ENCODE measurements at regions not wholly inside any gene's neighbourhood (a gene's known extent, or its start where the extent isn't known, plus 50 kb on each side); places are given as distances from the start of the nearest gene placed in this dataset.

DNA sequence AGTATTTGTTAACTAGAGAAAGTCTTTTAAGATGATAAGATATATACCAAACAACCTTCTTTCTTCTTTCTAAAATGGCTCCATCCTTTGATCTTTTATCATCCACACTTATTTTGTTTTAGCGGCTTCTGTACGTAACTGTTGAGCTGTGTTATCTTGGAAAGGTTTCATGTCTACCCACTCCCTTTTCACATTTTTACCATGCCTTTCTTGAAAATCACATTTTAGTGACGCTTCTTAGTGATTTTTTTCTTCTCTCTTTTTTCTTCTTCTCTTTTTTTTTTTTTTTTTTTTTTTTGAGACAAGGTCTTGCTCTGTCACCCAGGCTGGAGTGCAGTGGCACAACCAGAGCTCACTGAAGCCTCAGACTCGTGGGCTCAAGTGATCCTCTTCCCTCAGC, 135.1 kb downstream of the CHIC2 start:
- Mint-ChIP-seq H3K4me3 (no peak overlapping the region), H3K27me3 (peaks cover 13% of the 10 kb centered on the region), H3K9me3 (peaks cover 0 to 2% (median 0%) of the 10 kb centered on the region in 3 donors), H3K4me1 (no peaks in the 10 kb centered on the region), H3K27ac (no peak overlapping the region), H3K36me3 (no peaks in the 10 kb centered on the region)

DNA sequence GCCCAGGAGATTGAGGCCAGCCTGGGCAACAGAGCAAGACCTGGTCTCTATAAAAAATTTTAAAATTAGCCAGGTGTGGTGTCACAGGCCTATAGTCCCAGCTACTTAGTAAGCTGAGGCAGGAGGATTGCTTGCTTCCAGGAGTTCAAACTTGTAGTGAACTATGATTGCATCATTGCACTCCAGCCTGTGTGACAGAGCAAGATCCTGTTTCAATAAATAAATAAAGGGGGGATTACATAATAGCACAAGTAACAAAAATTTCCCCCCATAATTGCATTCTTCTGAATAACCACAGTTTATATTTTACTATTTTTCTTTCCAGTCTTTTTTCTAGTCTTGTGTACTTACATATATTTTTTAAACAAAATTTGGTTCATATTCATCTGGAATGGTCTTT, 135.6 kb downstream of the CHIC2 start:
- Mint-ChIP-seq H3K4me3 (no peak overlapping the region), H3K4me1 (no peaks in the 10 kb centered on the region), H3K9me3 (no peaks in the 10 kb centered on the region), H3K36me3 (no peaks in the 10 kb centered on the region), H3K27ac (no peak overlapping the region), H3K27me3 (peaks cover 13% of the 10 kb centered on the region)

DNA sequence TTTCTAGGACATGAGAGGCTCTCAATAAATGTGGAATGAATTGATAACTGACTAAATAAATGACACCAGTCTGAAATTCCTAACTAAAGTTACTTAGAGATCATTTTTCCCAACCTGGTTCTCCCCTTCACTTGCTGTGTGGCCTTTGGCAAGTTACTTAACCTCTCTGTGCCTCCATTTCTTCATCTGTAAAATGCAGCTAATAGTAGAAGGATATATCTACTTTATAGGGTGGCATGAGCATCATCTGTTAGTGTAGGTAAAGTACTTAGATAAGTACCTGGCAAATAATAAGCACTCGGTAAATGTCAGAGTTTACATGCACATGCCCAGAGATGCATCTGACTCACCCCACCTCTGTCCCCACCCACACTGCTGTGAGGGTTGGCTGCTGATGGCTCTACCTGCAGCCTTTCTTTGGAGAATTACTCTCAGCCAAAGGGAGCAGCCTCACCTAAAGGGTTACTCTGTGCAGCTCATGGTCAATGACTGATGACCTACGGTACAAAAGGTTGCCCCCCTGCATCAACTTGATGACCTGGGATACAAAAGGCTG, 139.3 kb downstream of the CHIC2 start:
- no peaks in the 10 kb centered on the region for H3K9me3 Mint-ChIP-seq
- peaks cover 9% of the 10 kb centered on the region for H3K27me3 Mint-ChIP-seq
- no peaks in the 10 kb centered on the region for H3K4me1 Mint-ChIP-seq
- no peaks in the 10 kb centered on the region for H3K36me3 Mint-ChIP-seq
- peak overlapping the region in 1 of 4 donors; percentile 36 for H3K4me3 Mint-ChIP-seq
- H3K27ac Mint-ChIP-seq: no peak overlapping the region

DNA sequence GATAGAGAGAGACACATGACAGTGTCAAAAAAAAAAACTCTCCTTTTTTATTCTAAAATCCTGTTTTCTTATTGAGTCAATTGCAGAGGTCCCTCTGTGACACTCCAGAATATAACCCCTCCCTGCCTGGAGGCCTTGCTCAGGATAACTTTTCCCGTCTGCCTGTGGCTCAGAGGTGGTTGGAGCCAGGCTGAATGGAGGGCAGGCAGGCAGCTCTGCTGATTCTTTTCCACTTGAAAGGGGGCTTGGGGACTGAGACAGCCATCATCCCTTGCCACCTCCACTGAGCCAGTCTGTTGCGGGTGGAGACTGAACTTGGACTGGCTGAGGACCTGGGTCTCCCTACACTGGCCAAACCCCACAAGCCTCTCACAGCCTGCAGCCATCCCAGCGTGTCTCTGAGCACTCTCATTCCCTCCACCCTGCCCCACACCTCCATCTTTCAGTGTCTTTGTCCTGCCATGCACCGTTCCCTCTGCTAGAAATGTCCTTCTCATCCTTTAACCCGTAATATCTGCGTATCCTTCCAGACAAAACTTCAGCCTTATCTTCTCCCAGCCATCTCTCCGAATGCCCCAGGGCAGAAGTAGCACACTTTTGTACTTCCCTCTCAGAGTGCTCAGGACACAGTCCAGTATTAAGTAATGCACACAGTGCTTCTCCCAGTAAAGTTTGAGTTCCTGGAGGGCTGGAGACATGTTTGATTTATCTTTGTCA, 139.9 kb downstream of the CHIC2 start:
- Mint-ChIP-seq H3K4me1 (no peaks in the 10 kb centered on the region), H3K9me3 (no peaks in the 10 kb centered on the region), H3K27ac (no peak overlapping the region), H3K27me3 (peaks cover 9% of the 10 kb centered on the region), H3K4me3 (peak overlapping the region in 1 of 4 donors; percentile 36), H3K36me3 (no peaks in the 10 kb centered on the region)

DNA sequence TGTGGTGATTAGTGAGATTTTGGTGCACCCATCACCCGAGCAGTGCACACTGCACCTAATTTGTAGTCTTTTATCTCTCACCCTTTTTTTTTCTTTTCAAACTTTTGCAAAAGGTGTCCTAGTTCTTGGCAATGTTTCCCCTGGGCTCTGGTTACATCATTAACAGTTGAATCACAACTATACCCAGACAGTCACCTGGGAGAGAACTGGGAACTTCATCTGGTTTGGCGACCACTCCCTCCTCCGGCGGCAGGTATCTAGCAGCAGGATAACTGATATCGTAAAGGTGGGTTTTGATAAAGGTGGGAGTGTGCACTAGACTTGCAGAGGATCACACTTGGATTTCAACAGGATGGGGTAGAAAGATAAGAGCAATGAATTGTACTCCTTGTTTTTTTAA, 140.5 kb downstream of the CHIC2 start:
- Mint-ChIP-seq H3K4me3 (no peak overlapping the region), H3K4me1 (no peaks in the 10 kb centered on the region)

DNA sequence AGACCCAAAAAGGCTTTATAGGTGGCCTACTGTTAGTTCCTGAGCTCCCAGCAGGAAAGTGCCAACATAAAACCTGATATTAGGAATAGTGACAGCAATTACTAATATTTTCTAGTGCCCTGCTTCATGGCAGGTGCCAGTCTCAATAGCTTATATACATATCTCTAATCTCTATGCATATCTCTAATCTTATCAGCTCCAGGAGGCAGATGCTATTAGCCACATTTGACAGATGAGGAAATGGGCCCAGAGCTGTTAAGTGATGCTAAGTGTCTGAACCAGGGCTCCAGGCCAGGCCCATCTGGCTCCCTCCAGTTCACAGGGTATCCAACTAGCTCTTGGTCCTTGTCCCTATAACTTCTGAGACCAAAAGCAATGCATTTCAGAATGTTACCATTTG, 142.5 kb downstream of the CHIC2 start:
- Mint-ChIP-seq H3K4me1 (no peaks in the 10 kb centered on the region), H3K9me3 (no peaks in the 10 kb centered on the region), H3K27ac (no peak overlapping the region), H3K4me3 (no peak overlapping the region), H3K27me3 (peaks cover 9% of the 10 kb centered on the region), H3K36me3 (no peaks in the 10 kb centered on the region)

More for the DNA sequence above, 140.5 kb downstream of the CHIC2 start:
- Mint-ChIP-seq H3K36me3 (no peaks in the 10 kb centered on the region), H3K27ac (no peak overlapping the region), H3K27me3 (peaks cover 9% of the 10 kb centered on the region), H3K9me3 (no peaks in the 10 kb centered on the region)

DNA sequence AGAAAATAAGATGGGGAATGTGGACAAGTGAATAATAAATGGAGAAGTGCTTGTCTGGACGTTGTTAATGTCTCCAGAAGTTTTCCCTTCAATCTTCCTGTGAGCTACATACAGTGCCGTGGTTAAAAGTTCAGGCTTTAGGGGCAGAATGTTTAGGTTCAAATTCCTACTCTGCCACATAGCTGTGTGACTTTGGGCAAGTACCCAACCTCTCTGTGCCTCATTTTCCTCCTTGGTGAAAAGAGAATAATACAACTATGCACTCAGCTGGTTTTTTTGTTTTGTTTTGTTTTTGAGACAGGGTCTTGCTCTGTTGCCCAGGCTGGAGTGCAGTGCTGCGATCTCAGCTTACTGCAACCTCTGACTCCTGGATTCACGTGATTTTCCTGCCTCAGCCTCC, 143.5 kb downstream of the CHIC2 start:
- peaks cover 3% of the 10 kb centered on the region for H3K27me3 Mint-ChIP-seq
- H3K4me1 Mint-ChIP-seq: no peaks in the 10 kb centered on the region
- no peak overlapping the region for H3K4me3 Mint-ChIP-seq
- H3K36me3 Mint-ChIP-seq: no peaks in the 10 kb centered on the region
- H3K27ac Mint-ChIP-seq: no peak overlapping the region
- H3K9me3 Mint-ChIP-seq: no peaks in the 10 kb centered on the region

DNA sequence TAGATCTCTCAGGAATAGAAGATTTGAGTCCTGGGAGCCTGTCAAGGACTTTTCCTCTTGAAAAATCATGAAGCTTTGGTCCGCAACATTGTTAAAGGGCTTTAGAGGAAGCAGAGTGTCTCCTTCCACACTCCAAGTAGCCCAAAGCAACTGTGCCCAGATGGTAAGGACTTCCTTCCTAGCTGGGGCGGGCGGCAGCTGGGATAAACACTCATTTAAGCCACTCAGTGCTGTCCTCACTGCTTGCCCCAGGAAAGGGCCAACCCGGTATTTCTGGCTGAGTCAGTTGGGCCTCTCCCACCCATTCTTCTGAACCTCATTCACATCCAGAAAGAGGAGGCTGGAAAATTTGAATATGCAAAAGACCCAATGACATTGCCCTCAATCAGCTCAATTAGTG, 144.3 kb downstream of the CHIC2 start:
- Mint-ChIP-seq H3K4me3 (no peak overlapping the region), H3K36me3 (no peaks in the 10 kb centered on the region), H3K27me3 (peaks cover 3% of the 10 kb centered on the region), H3K27ac (no peak overlapping the region), H3K9me3 (no peaks in the 10 kb centered on the region), H3K4me1 (no peaks in the 10 kb centered on the region)

DNA sequence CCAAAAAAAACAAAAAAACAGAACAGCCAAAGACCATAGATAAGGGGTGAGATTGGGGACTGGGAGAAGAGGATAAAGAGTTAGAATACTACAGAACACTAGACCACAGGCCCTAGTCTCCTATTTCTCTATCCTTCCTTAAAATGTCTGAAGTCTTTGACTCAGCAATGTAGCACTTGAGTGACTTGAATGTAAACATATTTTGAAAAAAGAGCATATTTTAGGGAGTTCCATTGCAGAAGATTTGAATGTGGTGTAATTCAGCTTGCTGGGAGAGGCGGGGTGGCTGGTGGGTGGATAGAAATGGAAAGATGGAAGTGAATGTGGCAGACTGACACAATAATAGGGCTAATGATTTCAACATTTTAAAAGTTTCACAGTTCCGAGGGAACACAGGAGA, 144.9 kb downstream of the CHIC2 start:
- H3K4me3 Mint-ChIP-seq: no peak overlapping the region
- no peak overlapping the region for H3K27ac Mint-ChIP-seq
- no peaks in the 10 kb centered on the region for H3K9me3 Mint-ChIP-seq
- no peaks in the 10 kb centered on the region for H3K4me1 Mint-ChIP-seq
- peaks cover 3% of the 10 kb centered on the region for H3K27me3 Mint-ChIP-seq
- H3K36me3 Mint-ChIP-seq: no peaks in the 10 kb centered on the region

DNA sequence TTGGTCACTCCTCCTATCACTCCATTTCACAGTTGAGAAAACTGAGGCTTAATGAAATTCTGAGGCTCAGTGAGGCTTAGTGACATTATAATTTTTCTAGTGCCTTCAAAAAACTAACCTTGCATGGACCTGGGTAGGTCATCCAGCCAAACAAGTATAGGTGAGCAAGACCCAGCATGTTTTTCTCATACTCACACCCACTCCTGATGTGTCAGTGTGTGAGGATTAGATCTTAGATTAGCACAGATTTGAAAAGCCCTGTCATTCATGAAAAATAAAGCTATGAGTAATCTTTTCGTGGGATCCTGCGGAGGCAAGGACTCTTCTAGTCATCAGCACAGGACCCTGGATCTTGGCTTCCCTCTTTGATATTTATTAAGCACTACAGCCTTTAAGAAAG, 146.7 kb downstream of the CHIC2 start:
- Mint-ChIP-seq H3K27ac (no peak overlapping the region), H3K9me3 (no peaks in the 10 kb centered on the region), H3K4me1 (no peaks in the 10 kb centered on the region), H3K4me3 (no peak overlapping the region), H3K36me3 (no peaks in the 10 kb centered on the region), H3K27me3 (peaks cover 3% of the 10 kb centered on the region)

DNA sequence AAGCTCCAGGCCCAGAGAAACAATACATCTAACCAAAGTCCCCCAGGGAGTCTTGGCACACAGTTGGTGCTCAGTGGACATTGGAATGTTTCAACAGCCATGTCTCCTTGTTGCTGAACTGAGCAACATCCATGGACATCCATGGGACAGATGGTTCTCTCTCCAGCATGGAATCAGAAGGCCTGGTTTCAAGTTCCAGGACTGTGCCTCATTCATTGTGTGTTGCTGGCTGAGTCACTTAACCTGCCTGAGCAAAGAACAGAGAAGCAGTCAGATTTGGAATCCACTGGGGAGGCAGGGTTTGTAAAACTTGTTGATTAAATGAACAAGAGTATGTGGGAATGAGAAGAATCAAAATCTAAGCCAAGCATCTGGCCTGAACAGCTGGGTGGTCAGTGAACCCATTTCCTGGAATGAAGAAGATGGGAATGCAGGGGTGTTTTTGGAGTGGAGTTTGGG, 147.9 kb downstream of the CHIC2 start:
- Mint-ChIP-seq H3K4me1 (no peaks in the 10 kb centered on the region), H3K4me3 (no peak overlapping the region), H3K27ac (no peak overlapping the region), H3K9me3 (no peaks in the 10 kb centered on the region), H3K27me3 (peaks cover 3% of the 10 kb centered on the region), H3K36me3 (no peaks in the 10 kb centered on the region)

DNA sequence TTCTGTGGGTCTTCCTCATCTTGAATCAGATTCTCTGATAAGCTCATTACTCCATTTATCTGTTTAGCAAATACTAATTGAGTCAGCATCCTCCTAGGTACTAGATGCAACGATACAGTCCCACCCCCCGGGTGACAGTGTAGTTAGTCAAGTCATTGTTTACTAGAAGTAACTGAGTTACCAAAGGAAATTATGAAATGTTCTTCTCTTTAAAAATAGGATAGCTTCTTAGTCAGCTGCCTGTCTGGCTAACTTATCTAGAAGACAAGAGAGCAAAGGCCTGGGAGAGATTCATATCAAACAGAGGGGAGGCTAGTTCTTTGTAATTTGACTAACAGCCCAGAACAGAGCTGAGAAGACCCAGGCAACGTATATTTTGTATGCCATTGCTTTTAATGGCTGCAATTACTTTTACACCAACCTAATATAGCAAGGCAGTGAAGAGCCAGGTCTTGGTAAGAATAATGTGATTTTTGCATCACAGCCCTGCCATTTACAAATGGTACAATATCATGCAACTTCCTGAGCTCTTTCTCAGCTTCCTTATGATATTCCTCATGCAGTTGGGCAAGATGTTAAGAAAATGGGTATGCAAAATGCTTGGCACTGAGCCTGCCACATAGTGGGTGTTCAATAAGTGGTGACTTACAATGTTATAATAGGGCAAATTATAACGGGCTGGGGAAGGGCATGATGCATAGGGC, 149.9 kb downstream of the CHIC2 start:
- peak overlapping the region in 1 of 3 donors; percentile 14 for H3K27ac Mint-ChIP-seq
- no peaks in the 10 kb centered on the region for H3K9me3 Mint-ChIP-seq
- H3K4me1 Mint-ChIP-seq: no peaks in the 10 kb centered on the region
- no peak overlapping the region for H3K4me3 Mint-ChIP-seq
- peaks cover 7% of the 10 kb centered on the region for H3K27me3 Mint-ChIP-seq
- H3K36me3 Mint-ChIP-seq: no peaks in the 10 kb centered on the region

DNA sequence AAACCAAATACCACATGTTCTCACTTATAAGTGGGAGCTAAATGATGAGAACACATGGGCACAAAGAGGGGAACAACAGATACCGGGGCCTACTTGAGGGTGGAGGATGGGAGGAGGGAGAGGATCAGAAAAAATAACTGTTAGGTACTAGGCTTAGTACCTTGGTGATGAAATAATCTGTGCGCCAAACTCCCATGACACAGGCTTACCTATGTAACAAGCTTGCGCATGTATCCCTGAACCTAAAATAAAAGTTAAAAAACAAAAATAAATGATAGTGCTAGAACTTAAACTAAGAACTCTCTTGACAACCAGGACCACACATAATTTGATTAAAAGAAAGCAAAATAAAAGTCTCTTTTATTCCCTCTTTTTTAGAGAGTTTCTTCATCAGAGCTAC, 150.6 kb downstream of the CHIC2 start:
- H3K9me3 Mint-ChIP-seq: no peaks in the 10 kb centered on the region
- no peak overlapping the region for H3K27ac Mint-ChIP-seq
- no peak overlapping the region for H3K4me3 Mint-ChIP-seq
- peaks cover 0 to under 1% (median 0%) of the 10 kb centered on the region in 3 donors for H3K4me1 Mint-ChIP-seq
- no peaks in the 10 kb centered on the region for H3K36me3 Mint-ChIP-seq
- H3K27me3 Mint-ChIP-seq: peaks cover 9% of the 10 kb centered on the region

DNA sequence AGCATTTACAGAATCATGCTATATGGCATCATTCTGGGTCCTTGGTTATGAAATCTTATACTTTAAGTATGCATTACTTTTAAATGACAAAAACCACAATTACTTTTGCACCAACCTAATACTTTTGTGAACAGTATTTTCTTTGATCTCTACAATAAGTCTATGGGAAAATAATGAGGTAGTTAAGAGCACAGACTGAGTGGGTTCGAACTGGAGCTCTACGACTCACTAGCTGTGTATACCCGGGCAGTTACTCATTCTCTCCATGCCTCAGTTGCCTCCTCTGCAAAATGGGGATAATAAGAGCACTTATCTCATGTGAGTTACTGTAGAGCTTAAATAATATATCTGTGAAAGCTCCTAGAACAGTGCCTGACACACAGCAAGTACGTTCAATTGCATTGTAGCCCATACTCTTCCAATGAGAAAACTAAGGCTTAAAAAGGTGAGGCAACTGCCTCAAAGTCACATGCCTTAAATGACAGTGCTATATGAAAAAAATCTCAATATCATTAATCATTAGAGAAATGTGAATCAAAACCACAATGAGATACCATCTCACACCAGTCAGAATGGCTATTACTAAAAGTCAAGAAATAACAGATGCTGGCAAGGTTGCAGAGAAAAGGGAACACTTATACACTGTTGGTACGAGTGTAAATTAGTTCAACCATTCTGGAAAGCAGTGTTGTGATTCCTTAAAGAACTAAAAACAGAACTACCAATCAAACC, 151.5 kb downstream of the CHIC2 start:
- no peak overlapping the region for H3K4me3 Mint-ChIP-seq
- H3K9me3 Mint-ChIP-seq: no peaks in the 10 kb centered on the region
- H3K36me3 Mint-ChIP-seq: no peaks in the 10 kb centered on the region
- H3K27me3 Mint-ChIP-seq: peaks cover 12% of the 10 kb centered on the region
- H3K4me1 Mint-ChIP-seq: peaks cover 0 to 4% (median 0%) of the 10 kb centered on the region in 3 donors
- no peak overlapping the region for H3K27ac Mint-ChIP-seq

DNA sequence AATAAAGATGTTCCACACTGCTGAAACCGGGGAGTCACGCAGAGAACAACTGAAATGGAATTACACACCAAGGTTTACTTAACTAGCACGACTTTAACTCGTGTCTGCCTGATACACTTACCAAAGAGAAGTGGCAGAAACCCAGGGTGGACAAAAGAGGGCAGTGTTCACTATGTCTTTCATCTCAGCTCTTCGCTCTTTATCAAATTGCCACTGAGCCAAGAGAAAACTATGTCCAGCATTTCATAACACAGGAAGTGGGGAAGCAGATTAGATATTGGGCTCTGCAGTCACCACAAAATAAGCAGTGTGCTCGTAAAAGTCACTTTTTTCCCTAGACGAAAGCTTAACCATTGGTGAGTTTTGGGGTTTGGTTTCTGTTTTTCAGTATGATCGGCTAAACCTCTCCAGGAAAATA, 155.7 kb downstream of the CHIC2 start:
- Mint-ChIP-seq H3K4me3 (peak overlapping the region in 1 of 4 donors; percentile 56), H3K4me1 (peaks cover 0 to 6% (median 4%) of the 10 kb centered on the region in 3 donors), H3K36me3 (no peaks in the 10 kb centered on the region), H3K27me3 (peaks cover 35% of the 10 kb centered on the region), H3K27ac (peak overlapping the region in 1 of 3 donors; percentile 3), H3K9me3 (no peaks in the 10 kb centered on the region)
